GM23248 (cell line): ENCODE measurements at regions not wholly inside any gene's neighbourhood (a gene's known extent, or its start where the extent isn't known, plus 50 kb on each side); places are given as distances from the start of the nearest gene placed in this dataset.

ENCODE experiments used
- DNase-seq: peaks from one replicate; pipeline ENCODE4 v3.0.0-alpha.2; 2015
- H2AFZ ChIP-seq: fragments of 200-600 bp; sonication (generic); 2 replicates; pipeline ENCODE4 v1.6.1; 2016; ENCODE audit warnings: antibody characterized with exemption
- H3F3A ChIP-seq: fragments of 200-600 bp; sonication (generic); 2 replicates; pipeline ENCODE4 v1.6.1; 2016; ENCODE audit warnings: mild to moderate bottlenecking, antibody characterized with exemption, mixed run types; ENCODE audit not compliant: insufficient read depth
- H3K27ac ChIP-seq: fragments of 200-600 bp; sonication (generic); 2 replicates; pipeline ENCODE4 v1.5.1; 2016; ENCODE audit warnings: mild to moderate bottlenecking
- H3K27me3 ChIP-seq: fragments of 200-600 bp; sonication (generic); replicated peaks from 2 replicates; pipeline ENCODE4 v1.6.1; 2016; ENCODE audit warnings: mild to moderate bottlenecking; ENCODE audit not compliant: insufficient read depth
- H3K36me3 ChIP-seq: fragments of 200-600 bp; sonication (generic); 2 replicates; pipeline ENCODE4 v1.6.1; 2016; ENCODE audit warnings: low read depth, mild to moderate bottlenecking
- H3K4me1 ChIP-seq: fragments of 200-600 bp; sonication (generic); 2 replicates; pipeline ENCODE4 v1.6.1; 2016; ENCODE audit warnings: mild to moderate bottlenecking; ENCODE audit not compliant: insufficient read depth
- H3K4me2 ChIP-seq: fragments of 200-600 bp; sonication (generic); one replicate; pipeline ENCODE4 v1.6.1; 2016; ENCODE audit warnings: mild to moderate bottlenecking; ENCODE audit not compliant: unreplicated experiment
- H3K4me3 ChIP-seq: fragments of 200-600 bp; sonication (generic); 2 replicates; pipeline ENCODE4 v1.5.1; 2016; ENCODE audit warnings: mild to moderate bottlenecking
- H3K79me2 ChIP-seq: fragments of 200-600 bp; sonication (generic); 2 replicates; pipeline ENCODE4 v1.6.1; 2016; ENCODE audit warnings: mild to moderate bottlenecking; ENCODE audit not compliant: insufficient read depth
- H3K9ac ChIP-seq: fragments of 200-600 bp; sonication (generic); 2 replicates; pipeline ENCODE4 v1.6.1; 2016; ENCODE audit warnings: mild to moderate bottlenecking
- H3K9me2 ChIP-seq: fragments of 200-600 bp; sonication (generic); 2 replicates; pipeline ENCODE4 v1.6.1; 2016; ENCODE audit warnings: mixed run types, mild to moderate bottlenecking, moderate library complexity; ENCODE audit not compliant: insufficient read depth
- H3K9me3 ChIP-seq: fragments of 200-600 bp; sonication (generic); one replicate; pipeline ENCODE4 v1.6.1; 2017; ENCODE audit warnings: low read depth
- H4K20me1 ChIP-seq: fragments of 200-600 bp; sonication (generic); 2 replicates; pipeline ENCODE4 v1.6.0; 2016; ENCODE audit not compliant: insufficient read depth
- EZH2 ChIP-seq: fragments of 200-600 bp; sonication (generic); IDR thresholded peaks from 2 replicates; pipeline ENCODE4 v1.6.1; 2018; ENCODE audit warnings: antibody characterized with exemption, mild to moderate bottlenecking; ENCODE audit not compliant: insufficient read depth, poor library complexity, severe bottlenecking
- EZH2phosphoT487 ChIP-seq: fragments of 200-600 bp; sonication (generic); IDR thresholded peaks from 2 replicates; pipeline ENCODE4 v1.6.1; 2018; ENCODE audit warnings: antibody characterized with exemption, moderate library complexity, mild to moderate bottlenecking, low read depth; ENCODE audit not compliant: insufficient read depth
- WGBS, 2 experiments: methylation state at CpG; one replicate each; pipeline ENCODE4 v1.1.6; 2015 to 2017; ENCODE audit warnings: low lambda C conversion rate in 2 of 2, low coverage in 1 of 2; ENCODE audit errors: missing lambda C conversion rate in 2 of 2; 5-methylcytosine and 5-hydroxymethylcytosine counted together
- in situ Hi-C: fragments of 300-500 bp; cut with MboI; formaldehyde crosslinking; loops from 2 replicates; pipeline ENCODE4 v1.15.0; 2020

DNA sequence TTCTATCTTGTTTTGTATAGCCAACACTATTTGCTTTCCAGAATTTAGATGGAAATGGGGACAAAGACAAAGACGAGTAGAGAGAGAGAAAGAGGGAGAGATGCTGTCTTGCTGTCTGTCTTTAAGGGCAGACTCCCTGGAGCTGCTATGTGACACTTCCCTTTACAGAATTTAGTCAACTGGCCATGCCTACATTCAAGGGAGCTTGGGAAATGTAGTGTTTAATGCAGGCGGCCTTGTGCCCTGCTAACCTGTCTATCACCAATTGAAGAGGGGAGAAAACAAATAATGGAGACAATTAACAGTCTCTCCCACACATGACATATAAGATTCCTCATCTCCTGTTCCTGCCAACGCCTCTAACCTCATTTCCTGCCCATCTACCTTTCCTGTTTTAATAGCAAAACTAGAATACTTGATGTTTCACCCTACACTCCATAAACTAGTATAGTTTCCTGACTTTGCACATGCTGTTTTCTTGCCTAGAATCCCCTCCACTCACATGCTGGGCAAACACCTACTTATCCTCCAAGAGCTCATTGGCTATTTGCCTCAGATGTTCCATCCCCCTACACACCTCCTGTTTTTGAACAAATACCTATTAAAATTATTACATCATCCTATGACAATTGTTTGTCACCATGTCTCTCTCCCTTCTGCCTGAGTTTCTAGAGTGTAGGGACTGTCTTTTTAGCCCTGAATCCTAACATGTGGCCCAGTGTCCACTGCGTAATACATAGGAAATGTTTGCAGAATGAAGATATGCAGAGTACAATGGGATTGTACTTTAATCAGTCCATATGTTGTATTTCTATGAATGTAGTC is 117.2 kb downstream of the SLC25A24 start:
- Histone ChIP-seq H4K20me1 (no peaks in the 10 kb centered on the region), H3K4me2 (no peak overlapping the region), H3K9me3 (no peaks in the 10 kb centered on the region), H3K4me1 (no peaks in the 10 kb centered on the region), H3K9ac (no peak overlapping the region), H3K36me3 (no peaks in the 10 kb centered on the region), H3K79me2 (no peaks in the 10 kb centered on the region), H2AFZ (no peak overlapping the region), H3K27ac (no peak overlapping the region), H3F3A (no peaks in the 10 kb centered on the region), H3K4me3 (no peak overlapping the region), H3K9me2 (no peaks in the 10 kb centered on the region), H3K27me3 (no peaks in the 10 kb centered on the region)
- in situ Hi-C loops = no loop called here
- TF ChIP-seq EZH2phosphoT487 (no peak), EZH2 (no peak)
- WGBS, 2 experiments = 83 to 86% methylated on average over 4 of the region's 4 CpGs
- DNase-seq = no peak

DNA sequence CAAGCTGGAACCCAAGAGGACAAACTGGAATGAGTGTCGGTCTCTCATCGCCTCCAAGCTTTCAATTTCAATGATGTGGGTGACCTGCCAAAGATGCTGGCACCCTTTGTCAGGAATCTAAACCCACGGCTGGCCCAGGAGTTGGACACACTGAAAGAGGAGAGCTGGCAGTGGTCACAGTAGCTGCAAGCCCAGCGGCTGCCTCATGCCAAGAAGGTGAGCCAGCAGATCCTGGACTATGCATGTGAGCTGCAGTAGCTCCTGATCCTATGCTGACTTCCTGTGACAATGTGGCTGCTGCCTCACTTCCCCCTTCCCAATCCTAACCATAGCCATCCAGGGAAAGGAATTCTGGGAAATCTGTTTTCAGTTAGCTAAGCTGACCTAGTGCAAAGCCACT is 117.0 kb upstream of the VAV3 start:
- H4K20me1 ChIP-seq = no peaks in the 10 kb centered on the region
- H3K4me2 ChIP-seq = no peak overlapping the region
- H3K9ac ChIP-seq = no peak overlapping the region
- H3K36me3 ChIP-seq = no peaks in the 10 kb centered on the region
- in situ Hi-C loops = no loop called here
- H3K9me2 ChIP-seq = no peaks in the 10 kb centered on the region
- peak; percentile 45 for DNase-seq
- H3K4me3 ChIP-seq = no peak overlapping the region
- H3K27ac ChIP-seq = no peak overlapping the region
- no peaks in the 10 kb centered on the region for H3K79me2 ChIP-seq
- H3K9me3 ChIP-seq = no peaks in the 10 kb centered on the region
- H2AFZ ChIP-seq = peak overlapping the region; percentile 58; the same call in 1 of the 2 replicates
- no peak for TF ChIP-seq EZH2
- no peak for TF ChIP-seq EZH2phosphoT487
- H3K27me3 ChIP-seq = no peaks in the 10 kb centered on the region
- no peaks in the 10 kb centered on the region for H3F3A ChIP-seq
- WGBS, 2 experiments = 37 to 38% methylated on average over 4 of the region's 4 CpGs
- H3K4me1 ChIP-seq = no peaks in the 10 kb centered on the region

DNA sequence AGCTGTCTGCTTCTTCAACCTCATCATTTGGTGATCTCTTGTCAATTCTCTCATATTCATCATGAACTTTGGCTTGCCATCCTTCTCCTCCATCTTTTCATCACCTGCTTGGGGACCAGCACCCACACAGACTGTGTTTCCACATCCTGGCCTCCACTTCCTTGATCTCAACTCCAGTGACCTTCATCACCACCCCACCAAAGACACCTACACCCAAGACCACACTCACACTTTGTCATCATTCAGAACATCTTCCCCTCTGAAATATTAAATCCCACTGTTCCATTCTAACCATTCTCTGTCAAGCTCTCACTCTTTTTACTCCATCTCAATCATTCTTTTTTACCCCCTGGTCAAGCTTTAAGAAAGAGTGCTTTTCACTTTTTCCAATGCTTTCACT is 115.5 kb upstream of the VAV3 start:
- Histone ChIP-seq H3K4me1 (no peaks in the 10 kb centered on the region), H2AFZ (no peak overlapping the region), H3K27ac (no peak overlapping the region), H3K9me3 (no peaks in the 10 kb centered on the region), H3K9ac (no peak overlapping the region), H3K36me3 (no peaks in the 10 kb centered on the region), H3K4me2 (no peak overlapping the region), H3K4me3 (no peak overlapping the region), H4K20me1 (no peaks in the 10 kb centered on the region), H3K9me2 (no peaks in the 10 kb centered on the region), H3F3A (no peaks in the 10 kb centered on the region), H3K27me3 (no peaks in the 10 kb centered on the region), H3K79me2 (no peaks in the 10 kb centered on the region)
- no peak for TF ChIP-seq EZH2phosphoT487
- TF ChIP-seq EZH2 = no peak
- in situ Hi-C loops = no loop called here
- no peak for DNase-seq

DNA sequence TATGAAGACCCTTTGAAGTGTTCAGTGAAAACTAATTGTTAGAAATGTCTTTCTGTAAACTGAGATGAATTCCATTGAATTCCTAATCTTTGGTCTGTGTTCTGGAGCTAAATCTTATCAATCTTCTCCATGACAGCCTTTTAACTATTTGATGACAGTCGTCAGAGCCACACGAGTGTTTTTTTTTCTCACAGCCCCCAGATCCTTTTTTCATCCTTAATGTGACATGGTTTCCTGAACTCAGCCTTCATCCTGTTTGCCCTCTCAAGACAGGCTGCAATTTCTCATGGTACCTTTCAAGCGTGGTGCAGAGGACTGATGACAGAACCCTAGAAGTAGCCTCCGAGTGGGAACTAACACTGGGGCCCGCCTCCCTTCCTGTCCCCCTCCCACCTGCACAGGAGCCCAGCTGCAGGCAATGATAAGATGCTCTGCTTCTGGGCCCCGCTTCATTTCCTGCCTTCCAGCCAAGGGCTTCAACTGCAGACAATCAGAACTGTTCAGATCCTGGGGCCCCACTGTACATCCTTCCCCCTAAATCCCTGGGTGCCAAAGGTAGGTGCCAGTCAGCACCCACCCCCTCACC is 114.6 kb upstream of the VAV3 start:
- no peaks in the 10 kb centered on the region for H3K79me2 ChIP-seq
- H3K4me1 ChIP-seq = no peaks in the 10 kb centered on the region
- DNase-seq = no peak
- H4K20me1 ChIP-seq = no peaks in the 10 kb centered on the region
- no peaks in the 10 kb centered on the region for H3K9me3 ChIP-seq
- no peaks in the 10 kb centered on the region for H3F3A ChIP-seq
- H3K27ac ChIP-seq = no peak overlapping the region
- H3K9me2 ChIP-seq = no peaks in the 10 kb centered on the region
- no peaks in the 10 kb centered on the region for H3K27me3 ChIP-seq
- in situ Hi-C loops = no loop called here
- H2AFZ ChIP-seq = no peak overlapping the region
- H3K4me3 ChIP-seq = no peak overlapping the region
- WGBS, 2 experiments = 44 to 47% methylated on average over 6 of the region's 6 CpGs
- no peak for TF ChIP-seq EZH2
- no peak for TF ChIP-seq EZH2phosphoT487
- no peaks in the 10 kb centered on the region for H3K36me3 ChIP-seq
- no peak overlapping the region for H3K9ac ChIP-seq
- no peak overlapping the region for H3K4me2 ChIP-seq
